HG03439 (cell line): ENCODE measurements at regions not wholly inside any gene's neighbourhood (a gene's known extent, or its start where the extent isn't known, plus 50 kb on each side); places are given as distances from the start of the nearest gene placed in this dataset.
"Not testable (repeated sequence)": the region's sequence is repeated elsewhere in the genome, so short reads cannot be mapped to it uniquely, and the experiment has no call there.

ENCODE experiments used
- ATAC-seq: cut with Tn5 transposase; IDR thresholded peaks from one replicate; pipeline ENCODE4 v1.9.1; 2021; ENCODE audit warnings: mild to moderate bottlenecking, moderate library complexity; ENCODE audit not compliant: unreplicated experiment

DNA sequence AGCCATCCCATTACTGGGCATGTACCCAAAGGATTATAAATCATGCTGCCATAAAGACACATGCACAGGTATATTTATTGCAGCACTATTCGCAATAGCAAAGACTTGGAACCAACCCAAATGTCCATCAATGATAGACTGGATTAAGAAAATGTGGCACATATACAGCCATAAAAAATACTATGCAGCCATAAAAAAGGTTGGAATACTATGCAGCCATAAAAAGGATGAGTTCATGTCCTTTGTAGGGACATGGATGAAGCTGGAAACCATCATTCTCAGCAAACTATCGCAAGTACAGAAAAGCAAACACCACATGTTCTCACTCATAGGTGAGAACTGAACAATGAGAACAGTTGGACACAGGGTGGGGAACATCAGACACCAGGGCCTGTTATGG lies 151.5 kb downstream of the PLK2 start:
- ATAC-seq: not testable (repeated sequence)

DNA sequence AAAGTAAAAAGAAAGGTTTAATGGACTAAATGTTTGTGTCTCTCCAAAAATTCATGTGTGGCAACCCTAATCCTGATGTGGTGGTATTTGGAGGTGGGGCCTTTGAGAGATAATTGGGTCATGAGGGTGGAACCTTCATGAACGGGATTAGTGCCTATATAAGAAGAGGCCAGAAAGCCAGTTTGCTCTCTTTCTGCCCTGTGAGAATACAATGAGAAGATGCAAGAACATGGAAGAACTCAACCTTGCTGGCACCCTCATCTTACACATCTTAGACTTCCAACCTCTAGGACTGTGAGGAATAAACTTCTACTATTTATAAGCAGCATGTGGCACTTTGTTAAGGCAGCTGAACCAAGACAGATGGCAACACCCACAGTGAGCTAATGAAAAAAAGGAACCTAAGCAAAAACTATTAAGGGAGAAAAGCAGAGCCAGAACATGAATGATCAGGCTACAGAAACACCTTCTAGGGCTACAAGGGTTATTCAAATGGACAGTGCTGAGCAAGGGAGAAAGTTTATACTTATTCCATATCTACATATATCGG lies 159.5 kb downstream of the PLK2 start:
- no peak for ATAC-seq

DNA sequence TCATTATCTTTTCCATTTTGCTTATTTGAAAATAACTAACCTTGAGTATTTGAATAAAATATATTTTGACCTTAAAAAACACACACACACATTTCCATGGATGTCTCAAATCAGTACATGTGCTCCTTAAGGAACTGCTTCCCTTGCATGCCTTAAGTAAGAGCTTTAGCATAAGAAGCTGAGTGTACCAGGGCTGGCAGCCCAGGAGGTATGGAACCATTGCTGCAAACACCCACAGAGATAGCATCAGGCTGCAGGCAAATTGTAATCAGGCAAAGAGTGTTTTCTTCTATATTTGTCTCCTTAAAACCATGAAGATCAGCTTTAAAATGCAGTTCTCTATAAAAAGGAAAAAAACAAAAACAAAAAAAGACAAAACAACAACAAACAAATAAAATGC lies 160.6 kb downstream of the PLK2 start:
- no peak for ATAC-seq

DNA sequence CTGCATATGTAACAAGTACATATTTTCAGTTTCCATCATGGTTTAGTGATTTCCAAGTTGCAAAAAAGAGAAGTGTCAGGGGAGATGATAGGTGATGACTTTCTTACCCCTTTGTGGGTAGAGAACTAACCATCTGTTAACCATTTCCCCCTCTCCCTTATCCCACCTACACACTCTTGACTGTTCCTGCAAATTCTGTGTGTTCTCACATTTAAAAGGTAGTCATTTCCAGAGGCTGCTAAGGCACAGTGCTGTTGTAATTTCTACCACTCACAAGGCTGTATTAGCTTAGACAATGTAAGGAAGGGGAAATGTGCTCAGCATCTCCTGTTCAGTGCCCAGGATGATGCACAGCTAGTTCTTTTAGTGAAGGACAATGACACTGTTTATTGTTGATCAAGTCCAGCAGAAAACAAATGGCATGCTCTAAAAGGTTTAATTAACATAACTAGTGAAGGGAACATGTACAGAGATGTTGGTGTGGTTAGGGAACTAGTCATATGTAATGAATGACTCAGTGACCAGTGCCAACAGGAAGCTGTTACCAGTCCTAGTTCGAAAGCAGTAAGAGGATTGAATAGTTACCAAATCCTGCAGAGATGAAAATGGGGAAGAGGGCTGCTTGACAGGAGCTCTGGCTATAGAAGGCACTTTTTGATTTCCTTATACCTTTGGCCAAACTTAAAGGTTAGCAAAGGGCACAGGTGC lies 165.1 kb downstream of the PLK2 start:
- no peak for ATAC-seq

DNA sequence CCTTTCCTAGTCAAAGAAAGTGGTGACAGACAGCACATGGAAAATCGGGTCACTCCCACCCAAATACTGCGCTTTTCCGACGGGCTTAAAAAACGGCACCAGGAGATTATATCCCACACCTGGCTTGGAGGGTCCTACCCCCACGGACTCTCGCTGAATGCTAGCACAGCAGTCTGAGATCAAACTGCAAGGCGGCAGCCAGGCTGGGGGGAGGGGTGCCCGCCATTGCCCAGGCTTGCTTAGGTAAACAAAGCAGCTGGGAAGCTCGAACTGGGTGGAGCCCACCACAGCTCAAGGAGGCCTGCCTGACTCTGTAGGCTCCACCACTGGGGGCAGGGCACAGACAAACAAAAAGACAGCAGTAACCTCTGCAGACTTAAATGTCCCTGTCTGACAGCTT lies 171.6 kb downstream of the PLK2 start:
- ATAC-seq: not testable (repeated sequence)

DNA sequence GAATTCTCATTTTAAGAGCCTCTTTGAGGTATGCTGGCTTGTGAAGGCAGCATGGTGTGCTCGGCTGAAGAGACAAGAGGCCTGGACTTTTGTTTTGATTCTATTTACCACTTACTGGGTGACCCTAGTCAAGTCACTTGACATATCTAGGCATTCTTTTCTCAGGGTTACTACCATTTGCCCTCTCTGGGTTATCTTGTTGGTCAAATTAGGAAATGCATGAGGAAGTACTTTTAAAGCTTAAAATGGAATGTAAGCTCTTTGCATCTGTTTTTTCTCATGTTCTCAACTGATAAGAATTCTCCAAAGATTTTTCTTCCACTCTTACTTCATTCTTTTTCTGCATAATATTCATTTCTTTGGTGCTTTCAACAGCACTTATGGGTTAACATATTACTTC lies 173.1 kb downstream of the PLK2 start:
- ATAC-seq: no peak

DNA sequence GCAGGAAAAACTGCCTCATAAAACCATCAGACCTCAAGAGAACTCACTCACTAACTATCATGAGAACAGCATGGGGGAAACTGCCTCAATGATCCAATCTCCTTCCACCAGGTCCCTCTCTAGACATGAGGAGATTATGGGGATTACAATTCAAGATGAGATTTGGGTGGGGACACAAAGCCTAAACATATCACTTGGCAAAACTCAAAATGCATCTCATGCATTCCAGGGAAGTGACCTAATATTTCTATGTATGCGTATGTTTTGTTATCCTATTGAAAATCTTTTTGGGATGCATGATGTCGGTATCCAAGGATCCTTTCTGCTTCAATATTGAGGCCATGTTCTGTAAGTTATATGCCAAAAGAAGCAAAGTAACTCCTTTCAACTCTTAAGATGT lies 174.0 kb downstream of the PLK2 start:
- no peak for ATAC-seq

DNA sequence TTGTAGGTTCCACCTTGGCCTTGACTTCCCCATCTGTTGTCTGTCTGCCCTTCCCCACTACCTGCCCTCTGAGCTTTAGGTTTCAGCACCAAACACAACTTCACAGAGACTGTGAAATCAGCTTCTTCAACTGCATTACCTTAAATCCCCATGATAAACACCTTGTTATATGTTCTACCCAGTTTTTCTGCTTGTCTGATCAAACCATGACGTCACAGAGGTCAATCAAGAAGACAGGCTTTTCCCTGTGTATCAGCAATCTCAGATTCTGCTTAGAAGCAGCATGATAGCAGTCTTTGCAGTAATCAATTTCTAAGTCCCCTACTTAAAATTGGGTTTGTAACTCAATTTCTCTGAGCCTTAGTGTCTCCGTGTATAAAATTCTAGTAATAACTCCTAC lies 175.0 kb downstream of the PLK2 start:
- ATAC-seq: no peak

DNA sequence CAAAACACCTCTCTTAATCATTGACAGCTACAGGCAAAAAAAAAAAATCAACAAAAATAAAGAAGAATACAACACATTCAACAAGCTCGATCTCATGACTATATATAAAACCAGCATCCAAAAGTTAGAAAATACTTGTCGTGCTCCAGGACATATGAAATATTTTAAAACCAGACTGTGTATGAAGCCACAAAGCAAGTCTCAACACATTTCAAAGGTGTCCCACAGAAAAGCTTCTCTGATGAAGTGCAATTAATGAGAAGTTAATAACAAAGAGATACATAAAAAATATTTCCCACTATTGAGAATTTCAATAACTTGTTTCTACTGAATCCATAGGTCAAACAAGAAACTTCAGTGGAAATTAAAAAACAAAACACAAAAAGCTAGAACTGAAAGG lies 178.7 kb downstream of the PLK2 start:
- ATAC-seq: no peak

DNA sequence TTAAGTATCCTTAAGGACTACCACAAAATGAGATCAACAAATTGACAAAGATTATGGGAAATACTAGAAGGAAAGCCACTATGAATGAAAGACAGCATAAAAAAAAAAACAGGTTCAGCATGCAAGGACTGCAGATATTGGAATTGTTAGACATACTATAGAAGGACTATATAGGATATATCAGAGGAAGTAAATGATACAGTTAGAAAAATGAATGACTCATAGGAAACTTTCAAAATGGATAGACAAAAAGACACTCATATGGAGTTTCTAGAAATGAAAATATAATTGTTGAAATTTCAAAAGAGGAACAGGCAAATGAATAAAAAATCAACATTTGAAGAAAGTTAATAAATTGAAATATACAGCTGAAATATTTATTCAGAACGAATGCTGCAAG lies 180.6 kb downstream of the PLK2 start:
- ATAC-seq: no peak

DNA sequence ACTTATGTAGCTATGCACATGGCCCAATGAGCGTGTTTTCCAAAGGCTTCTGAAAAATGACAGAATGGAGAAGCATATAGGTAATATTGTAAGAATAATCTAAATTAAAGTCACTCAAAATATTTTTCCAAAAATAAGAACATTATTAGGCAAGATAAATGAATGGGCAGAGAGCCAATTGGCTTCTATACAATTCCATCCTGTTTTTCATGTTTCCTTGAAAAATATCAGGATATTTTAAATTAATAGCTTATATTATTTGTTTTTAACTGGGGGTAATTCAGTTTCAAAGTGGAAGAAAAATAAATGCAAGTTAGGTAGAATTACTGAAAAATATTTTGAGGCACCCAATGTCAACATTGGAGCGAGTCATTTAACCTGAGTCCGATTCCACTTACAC lies 183.5 kb downstream of the PLK2 start:
- no peak for ATAC-seq

DNA sequence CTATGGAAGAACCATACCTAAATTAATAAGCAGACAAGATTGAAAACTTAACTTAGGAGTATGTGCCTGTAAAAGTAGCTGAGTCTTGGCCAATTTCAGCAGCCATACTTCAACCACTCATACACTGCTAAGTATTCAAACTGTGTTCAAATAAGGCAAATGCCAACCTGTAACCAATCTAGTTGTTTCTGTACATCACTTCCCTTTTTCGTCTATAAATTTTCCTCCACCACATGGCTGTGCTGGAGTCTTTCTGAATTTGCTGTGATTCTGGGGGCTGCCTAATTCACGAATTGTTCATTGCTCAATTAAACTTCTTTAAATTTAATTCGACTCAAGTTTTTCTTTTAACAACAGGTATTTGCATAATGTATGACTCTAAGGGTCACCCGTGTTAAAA lies 184.4 kb downstream of the PLK2 start:
- no peak for ATAC-seq

DNA sequence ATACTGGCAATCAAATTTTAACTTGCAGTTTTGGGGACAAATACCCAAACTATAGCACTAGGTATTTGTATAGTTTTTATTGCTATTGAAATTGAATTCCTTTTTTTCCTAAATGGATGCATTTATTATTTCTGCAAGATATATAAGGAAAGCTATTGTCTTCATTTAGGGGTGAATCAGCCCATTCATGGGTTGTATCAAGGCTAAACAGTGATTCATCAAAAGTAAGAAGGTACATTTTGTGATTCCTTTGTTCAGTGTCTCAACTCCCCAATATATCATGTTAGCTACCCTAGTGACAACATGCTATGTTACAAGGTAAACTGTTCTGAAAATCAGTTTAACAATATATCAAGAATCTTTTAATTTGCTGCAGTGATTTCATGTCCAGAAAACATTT lies 185.7 kb downstream of the PLK2 start:
- no peak for ATAC-seq

DNA sequence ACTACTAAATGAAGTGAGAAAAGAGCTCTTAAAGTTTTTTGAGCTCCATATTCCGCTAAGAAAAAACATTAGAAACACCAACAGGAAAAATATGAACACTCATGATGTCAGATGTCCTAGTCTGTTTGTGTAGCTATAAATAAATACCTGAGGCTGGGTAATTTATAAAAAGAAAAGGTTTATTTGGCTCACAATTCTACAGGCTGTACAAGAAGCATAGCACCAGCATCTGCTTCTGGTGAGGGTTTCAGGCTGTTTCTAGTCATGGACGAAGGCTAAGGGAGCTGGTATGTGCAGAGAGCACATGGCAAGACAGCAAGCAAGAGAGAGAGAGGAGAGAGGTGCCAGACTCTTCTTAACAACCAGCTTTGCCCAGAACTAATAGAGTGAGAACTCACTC lies 186.2 kb downstream of the PLK2 start:
- ATAC-seq: no peak

DNA sequence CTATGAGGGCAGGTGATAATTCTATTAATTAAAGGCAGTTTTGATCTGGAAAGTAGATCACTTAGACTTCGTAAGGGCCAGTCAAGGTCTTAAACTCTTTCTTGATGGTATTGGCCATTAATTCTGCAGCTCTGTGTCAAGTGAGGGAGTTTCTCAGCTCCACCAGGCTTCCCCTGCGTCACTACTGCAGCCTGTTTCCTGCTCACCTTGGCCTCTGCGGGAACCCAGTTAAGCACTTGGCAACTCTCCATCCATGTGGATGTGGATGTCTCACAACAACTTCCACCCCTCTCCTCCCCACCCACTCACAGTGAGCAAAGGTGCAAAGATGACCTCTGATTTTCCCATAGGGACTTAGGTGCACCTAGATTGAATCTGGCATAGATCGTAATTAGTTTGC lies 191.6 kb downstream of the PLK2 start:
- ATAC-seq: no peak

DNA sequence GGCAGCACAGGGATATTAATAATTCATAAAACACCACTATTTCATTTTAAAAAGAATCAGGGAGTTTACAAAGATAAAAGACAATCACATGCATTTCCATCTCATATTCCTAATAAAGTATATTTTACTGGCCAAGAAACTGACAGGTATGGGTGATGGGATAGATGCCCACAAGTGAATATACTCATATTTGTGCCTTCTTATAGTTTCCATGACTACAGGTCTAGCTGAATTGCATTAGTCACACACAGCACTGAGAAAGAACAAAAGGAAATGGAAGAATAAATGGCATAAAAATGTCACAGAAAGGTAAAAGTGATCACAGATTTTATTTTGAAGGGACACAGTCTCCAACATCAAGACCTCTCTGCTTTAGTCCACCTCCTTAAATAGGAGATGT lies 193.5 kb downstream of the PLK2 start:
- ATAC-seq: no peak

DNA sequence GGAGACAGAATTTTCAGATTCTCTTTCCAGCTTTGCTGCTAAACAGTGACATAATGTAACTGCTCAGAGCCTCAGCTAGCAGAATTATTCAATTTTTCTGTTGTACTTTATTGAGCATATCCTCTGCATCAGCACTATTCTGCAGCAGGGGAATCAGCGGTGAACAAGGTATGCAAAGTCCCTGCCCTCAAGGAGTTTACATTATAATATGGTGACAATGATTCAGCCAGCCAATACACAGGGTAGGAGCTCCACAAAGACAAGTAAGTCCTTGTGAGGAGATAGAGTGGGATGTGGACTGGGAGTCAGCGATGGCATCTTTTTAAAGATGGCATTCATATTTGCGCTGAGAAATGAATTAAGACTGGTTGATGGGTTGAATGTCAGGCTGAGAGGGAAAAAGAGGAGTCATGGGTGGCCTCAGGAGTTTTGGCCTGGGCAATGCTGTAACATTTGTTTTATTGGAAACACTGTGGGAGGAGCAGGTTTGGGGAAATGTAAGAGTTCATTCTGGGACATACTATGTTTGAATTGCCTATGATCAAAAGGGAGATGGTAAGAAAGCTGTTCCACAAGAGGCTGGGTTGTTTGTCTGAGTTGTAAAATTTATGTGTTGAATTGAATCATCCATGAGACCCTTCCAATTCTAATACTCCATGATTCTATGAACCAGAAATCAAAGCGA lies 194.5 kb downstream of the PLK2 start:
- no peak for ATAC-seq

DNA sequence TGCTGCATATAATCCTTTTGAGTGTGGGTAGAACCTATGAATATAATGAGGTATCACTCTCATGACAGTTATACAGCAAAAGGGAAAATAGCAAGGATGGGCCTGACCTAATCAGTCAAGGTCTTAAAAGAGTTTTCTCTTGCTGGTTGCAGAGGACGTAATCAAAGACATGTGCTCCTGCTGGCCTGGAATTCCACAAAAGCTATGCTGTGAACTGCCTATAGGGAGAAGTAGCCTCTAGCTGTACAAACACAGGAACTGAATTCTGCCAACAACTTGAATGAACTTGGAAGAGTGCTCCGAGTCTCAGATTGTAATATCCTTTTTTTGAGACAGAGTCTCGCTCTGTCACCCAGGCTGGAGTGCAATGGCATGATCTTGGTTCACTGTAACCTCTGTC lies 195.6 kb downstream of the PLK2 start:
- no peak for ATAC-seq

DNA sequence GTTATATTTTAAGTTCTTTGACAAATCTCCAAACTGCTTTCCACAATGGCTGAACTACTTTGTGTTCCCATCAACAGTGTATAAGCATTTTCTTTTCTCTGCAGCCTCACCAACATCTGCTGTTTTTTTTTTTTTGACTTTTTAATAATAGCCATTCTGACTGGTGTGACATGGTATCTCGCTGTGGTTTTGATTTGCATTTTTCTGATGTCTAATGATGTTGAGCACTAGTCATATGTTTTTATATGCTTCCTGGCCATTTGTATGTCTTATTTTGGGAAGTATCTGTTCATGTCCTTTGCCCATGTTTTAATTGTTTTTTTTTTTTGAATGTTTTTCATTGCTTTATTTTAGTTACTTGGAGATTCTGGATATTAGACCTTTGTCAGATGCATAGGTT lies 196.6 kb downstream of the PLK2 start:
- ATAC-seq: no peak

DNA sequence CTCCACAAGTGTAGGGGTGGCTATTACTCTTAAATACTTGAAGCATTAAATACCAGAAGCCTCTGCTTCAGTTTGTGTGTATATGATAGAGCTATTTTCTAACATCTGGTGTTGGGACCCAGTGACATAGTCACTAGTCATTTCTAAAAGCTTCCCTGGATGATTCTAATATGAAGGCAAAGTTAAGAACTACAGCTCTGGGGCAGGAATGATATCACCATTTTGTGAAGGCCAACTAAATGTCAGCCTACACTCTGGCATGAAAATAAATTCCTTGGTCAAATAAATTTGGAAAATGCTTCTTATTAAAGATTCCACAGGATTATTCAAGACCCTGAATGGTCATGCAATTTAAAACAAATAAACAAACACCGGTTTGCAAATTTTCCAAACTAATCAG lies 197.7 kb downstream of the PLK2 start:
- ATAC-seq: no peak

DNA sequence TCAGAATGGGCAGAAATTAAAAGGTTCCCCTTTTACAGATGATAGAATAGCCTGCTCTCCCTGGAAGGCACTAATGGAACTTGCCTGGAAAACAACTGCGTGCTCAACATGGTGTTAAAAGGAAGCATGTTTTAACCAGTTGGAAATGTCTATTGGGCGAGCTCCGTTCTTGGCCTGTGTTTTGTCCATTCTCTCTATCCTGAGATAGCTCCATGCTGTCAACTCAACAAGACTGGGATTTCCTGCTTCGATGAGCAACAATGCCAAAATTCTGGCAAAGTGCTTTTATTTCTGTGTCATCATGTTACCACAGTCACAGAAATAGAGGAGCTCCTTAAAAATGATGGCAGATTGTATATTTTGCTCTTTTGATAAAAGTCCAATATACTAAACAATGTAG lies 198.3 kb downstream of the PLK2 start:
- no peak for ATAC-seq

DNA sequence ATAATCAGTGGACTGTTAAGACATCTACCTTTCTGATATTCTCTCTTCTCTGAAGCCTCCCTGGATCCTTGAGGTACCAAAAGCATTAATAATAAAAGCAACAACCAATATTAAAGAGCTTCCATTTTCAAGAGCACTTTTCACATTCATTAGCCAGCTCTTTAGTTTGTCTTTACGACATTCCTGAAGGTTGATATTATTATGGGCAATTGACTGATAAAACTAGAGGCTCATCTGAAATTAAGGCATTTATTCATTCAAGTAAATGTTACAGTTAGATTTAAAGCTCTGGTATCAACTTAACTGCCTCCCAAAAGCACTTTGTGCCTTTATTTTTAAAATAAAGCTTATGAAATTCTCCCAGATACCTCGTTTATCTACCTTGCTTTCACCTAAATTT lies 199.6 kb downstream of the PLK2 start:
- ATAC-seq: no peak
